K562 (cell line): ENCODE measurements at regions not wholly inside any gene's neighbourhood (a gene's known extent, or its start where the extent isn't known, plus 50 kb on each side); places are given as distances from the start of the nearest gene placed in this dataset.

Source experiments
- ATAC-seq: fragments of 200-7000 bp; cut with Tn5 transposase; 3 replicates; pipeline ENCODE4 v1.9.1; 2020; ENCODE audit warnings: moderate library complexity
- BruUV-seq: library from RNA; stranded (reverse); fragments of 400-500 nt; replicated peaks from 2 replicates; lab custom pipeline; 2021; lab: Mats Ljungman, UMichigan
- CTCF ChIA-PET: fragments of 300-600 bp; formaldehyde crosslinking; extraction: SDS; loops from one replicate; lab custom pipeline; 2021; ENCODE audit warnings: low intra/inter-chr PET ratio; lab: Yijun Ruan, JAX
- POLR2A ChIA-PET: fragments of 300-600, 350-650 bp; sonication (Branson Sonifier 250); formaldehyde crosslinking; extraction: SDS; loops from one replicate; lab custom pipeline; 2021; ENCODE audit warnings: antibody characterized with exemption, inconsistent platforms; lab: Yijun Ruan, JAX
- DNase-seq, 4 experiments: peaks; one replicate each; pipeline versions ENCODE4 v3.0.0 to v3.0.0-alpha.2; 2011 to 2018; ENCODE audit warnings: low spot score in 3 of 4, mixed read lengths in 3 of 4; ENCODE audit errors: extremely low read depth in 1 of 4
- FAIRE-seq: peaks from 2 replicates; lab custom pipeline; 2011; peaks lifted over from hg19 to GRCh38; lab: Jason Lieb, UNC
- H2AFZ ChIP-seq: 2 replicates; pipeline ENCODE4 v1.6.0; 2011; ENCODE audit warnings: low read depth, low read length, control low read depth, inconsistent platforms
- H3K27ac ChIP-seq: fragments of 200-600 bp; 3 replicates; pipeline ENCODE4 v1.8.0; 2011; ENCODE audit warnings: low read depth, mild to moderate bottlenecking, control low read depth, inconsistent platforms, low read length, moderate library complexity, mixed read lengths; ENCODE audit errors: extremely low read depth
- H3K27me3 ChIP-seq, 2 experiments: fragments of 300-600 bp in 1 of 2; 2 replicates in 1 of 2; 3 replicates in 1 of 2; pipeline versions ENCODE4 v1.6.0 to v1.8.0; 2011; ENCODE audit warnings: inconsistent platforms in 2 of 2, low read length in 2 of 2, mild to moderate bottlenecking in 1 of 2, mixed read lengths in 1 of 2, moderate library complexity in 1 of 2; ENCODE audit not compliant: control insufficient read depth in 2 of 2, insufficient read depth in 2 of 2
- H3K36me3 ChIP-seq: fragments of 300-600 bp; 3 replicates; pipeline ENCODE4 v1.8.0; 2011; ENCODE audit warnings: mild to moderate bottlenecking, low read length, inconsistent platforms; ENCODE audit not compliant: control insufficient read depth, insufficient read depth
- H3K4me1 ChIP-seq, 2 experiments: fragments of 200-600 bp in 1 of 2; replicated peaks in 1 of 2; 2 replicates in 1 of 2; 3 replicates in 1 of 2; pipeline versions ENCODE4 v1.5.1 to v1.8.0; 2011; ENCODE audit warnings: inconsistent platforms in 2 of 2, low read length in 2 of 2, mild to moderate bottlenecking in 1 of 2, mixed read lengths in 1 of 2, moderate library complexity in 1 of 2; ENCODE audit not compliant: control insufficient read depth in 2 of 2, insufficient read depth in 2 of 2
- H3K4me2 ChIP-seq: 2 replicates; pipeline ENCODE4 v1.6.1; 2011; ENCODE audit warnings: low read length, control low read depth, inconsistent platforms, mixed read lengths; ENCODE audit not compliant: insufficient read depth
- H3K4me3 ChIP-seq: fragments of 200-600 bp; sonication (generic), shearing (Covaris generic); 2 replicates; pipeline ENCODE4 v1.5.1; 2016; ENCODE audit warnings: control low read depth, inconsistent platforms
- H3K79me2 ChIP-seq: fragments of 200-600 bp; 3 replicates; pipeline ENCODE4 v1.8.0; 2011; ENCODE audit warnings: low read length, inconsistent platforms; ENCODE audit not compliant: control insufficient read depth, insufficient read depth
- H3K9ac ChIP-seq, 2 experiments: 2 replicates each; pipeline versions ENCODE4 v1.6.0 to v1.6.1; 2011; ENCODE audit warnings: low read depth in 2 of 2, low read length in 2 of 2, control low read depth in 1 of 2, inconsistent platforms in 1 of 2, mild to moderate bottlenecking in 1 of 2, mixed read lengths in 1 of 2; ENCODE audit not compliant: insufficient read depth in 1 of 2
- H3K9me1 ChIP-seq: one replicate; pipeline ENCODE4 v1.6.0; 2011; ENCODE audit warnings: inconsistent platforms, mild to moderate bottlenecking, low read length, moderate library complexity; ENCODE audit not compliant: control insufficient read depth, insufficient read depth
- H3K9me3 ChIP-seq: replicated peaks from 2 replicates; pipeline ENCODE4 v1.5.1; 2011; ENCODE audit warnings: low read depth, low read length, inconsistent platforms; ENCODE audit not compliant: control insufficient read depth, insufficient read depth
- H4K20me1 ChIP-seq: replicated peaks from 2 replicates; pipeline ENCODE4 v1.6.1; 2011; ENCODE audit warnings: low read length, inconsistent platforms, mixed read lengths; ENCODE audit not compliant: control insufficient read depth, insufficient read depth
- BRCA1 ChIP-seq, 2 experiments: fragments of 450-650 bp in 1 of 2; sonication (generic) in 1 of 2; formaldehyde crosslinking in 1 of 2; IDR thresholded peaks; 2 replicates each; pipeline versions ENCODE4 v1.5.0 to v1.6.1; 2017 to 2020; ENCODE audit warnings: mild to moderate bottlenecking in 1 of 2, missing genetic modification reagents in 1 of 2
- CHCHD3 ChIP-seq: fragments of 250-450 bp; sonication (Bioruptor Pico); IDR thresholded peaks from 2 replicates; pipeline ENCODE4 v2.1.2; 2022; ENCODE audit warnings: mild to moderate bottlenecking
- E2F3 ChIP-seq: fragments of 250-450 bp; sonication (Bioruptor Pico); IDR thresholded peaks from 2 replicates; pipeline ENCODE4 v1.4.0; 2020; ENCODE audit warnings: mild to moderate bottlenecking
- POLR2B ChIP-seq: fragments of 450-650 bp; IDR thresholded peaks from 2 replicates; pipeline ENCODE4 v1.6.1; 2018; ENCODE audit warnings: low read depth; ENCODE audit not compliant: partially characterized antibody
- RHOXF2B ChIP-seq: fragments of 250-450 bp; sonication (Bioruptor Pico); conservative IDR thresholded peaks from 2 replicates; pipeline ENCODE4 v1.5.1; 2021
- SIRT6 ChIP-seq: IDR thresholded peaks from one replicate; pipeline ENCODE4 v1.6.1; 2012; ENCODE audit warnings: low read depth, mild to moderate bottlenecking, control low read depth, inconsistent platforms, low read length, moderate library complexity
- ZNF12 ChIP-seq: sonication (generic); formaldehyde crosslinking; IDR thresholded peaks from 2 replicates; pipeline ENCODE4 v1.4.0; 2020; ENCODE audit warnings: mild to moderate bottlenecking, missing genetic modification reagents
- ZNF586 ChIP-seq: fragments of 450-650 bp; formaldehyde crosslinking; conservative IDR thresholded peaks from 2 replicates; pipeline ENCODE4 v1.4.0; 2020; ENCODE audit warnings: mild to moderate bottlenecking, moderate library complexity
- WGBS: fragments of 100-300 bp; shearing (Covaris generic); methylation state at CpG from one replicate; pipeline ENCODE4 v1.1.6; 2016; ENCODE audit warnings: low coverage, mixed read lengths; ENCODE audit not compliant: insufficient coverage; ENCODE audit errors: missing lambda C conversion rate; 5-methylcytosine and 5-hydroxymethylcytosine counted together
- in situ Hi-C: fragments of 300-500 bp; cut with MboI; formaldehyde crosslinking; loops from 4 replicates; pipeline ENCODE4 v1.15.0; 2018; ENCODE audit warnings: inconsistent platforms, mixed read lengths
- intact Hi-C: fragments of 100-400 bp; cut with micrococcal nuclease; formaldehyde crosslinking; loops from 2 replicates; pipeline ENCODE4 v1.14.2; 2022
- TF ChIP-seq, protein P1 (sequence below): sonication (generic); formaldehyde crosslinking; IDR thresholded peaks from 2 replicates; pipeline ENCODE4 v1.8.0; 2023; ENCODE audit warnings: missing genetic modification reagents, mild to moderate bottlenecking, borderline replicate concordance

DNA sequence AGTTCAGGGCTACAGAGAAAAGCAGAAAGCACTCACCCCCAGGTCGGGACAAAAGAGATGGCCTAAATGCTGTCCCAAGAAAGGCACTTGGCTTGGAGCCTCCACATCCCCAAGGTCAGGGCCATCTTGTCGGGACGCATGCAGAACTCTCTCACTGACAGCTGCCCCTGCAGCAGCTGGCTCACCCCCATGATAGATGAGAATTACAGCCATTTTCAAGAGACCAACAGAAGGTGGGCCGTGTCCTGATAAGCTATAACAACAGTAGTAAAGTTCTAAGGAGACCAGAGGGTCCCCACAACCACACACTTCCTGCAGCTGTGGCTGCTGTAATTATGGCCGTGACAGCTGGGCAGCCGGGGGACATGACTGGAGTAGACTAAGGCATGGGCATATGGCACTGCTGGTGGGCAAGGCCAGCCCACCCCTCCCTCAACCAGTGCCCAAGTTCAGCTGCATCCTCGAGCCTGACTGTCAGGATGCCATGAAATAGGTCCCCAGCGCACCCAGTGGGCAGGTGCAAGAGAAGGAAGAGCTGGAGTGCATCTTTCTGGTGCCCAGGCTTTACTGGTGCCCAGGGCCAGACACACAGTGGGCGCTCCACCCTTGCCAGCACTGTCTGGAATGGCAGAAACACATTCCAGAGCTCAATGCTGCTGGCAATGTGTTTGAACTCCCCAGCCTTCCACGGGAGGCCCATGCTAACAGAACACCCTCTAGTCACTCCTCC, 436.7 kb upstream of the ZNF507 start:
- ChIA-PET POLR2A (interaction anchor here (1.4 kb wide), 1 partner anchor 10 kb away, joined by 5 read pairs; no protein-coding TSS in a partner anchor), CTCF (no interaction called here)

More for the DNA sequence above, 436.7 kb upstream of the ZNF507 start:
- ATAC-seq = no peak
- TF ChIP-seq POLR2B (no peak), SIRT6 (no peak), E2F3 (CRISPR knock-in tag) (no peak), ZNF12 (CRISPR knock-in tag) (no peak), RHOXF2B (CRISPR knock-in tag) (no peak), BRCA1 (IDR thresholded peaks at IDR 0.05) (no peak), BRCA1 (CRISPR knock-in tag; IDR thresholded peaks at IDR 0.05) (no peak), ZNF586 (CRISPR knock-in tag) (no peak), CHCHD3 (CRISPR knock-in tag) (no peak)
- TF ChIP-seq, protein P1, sequence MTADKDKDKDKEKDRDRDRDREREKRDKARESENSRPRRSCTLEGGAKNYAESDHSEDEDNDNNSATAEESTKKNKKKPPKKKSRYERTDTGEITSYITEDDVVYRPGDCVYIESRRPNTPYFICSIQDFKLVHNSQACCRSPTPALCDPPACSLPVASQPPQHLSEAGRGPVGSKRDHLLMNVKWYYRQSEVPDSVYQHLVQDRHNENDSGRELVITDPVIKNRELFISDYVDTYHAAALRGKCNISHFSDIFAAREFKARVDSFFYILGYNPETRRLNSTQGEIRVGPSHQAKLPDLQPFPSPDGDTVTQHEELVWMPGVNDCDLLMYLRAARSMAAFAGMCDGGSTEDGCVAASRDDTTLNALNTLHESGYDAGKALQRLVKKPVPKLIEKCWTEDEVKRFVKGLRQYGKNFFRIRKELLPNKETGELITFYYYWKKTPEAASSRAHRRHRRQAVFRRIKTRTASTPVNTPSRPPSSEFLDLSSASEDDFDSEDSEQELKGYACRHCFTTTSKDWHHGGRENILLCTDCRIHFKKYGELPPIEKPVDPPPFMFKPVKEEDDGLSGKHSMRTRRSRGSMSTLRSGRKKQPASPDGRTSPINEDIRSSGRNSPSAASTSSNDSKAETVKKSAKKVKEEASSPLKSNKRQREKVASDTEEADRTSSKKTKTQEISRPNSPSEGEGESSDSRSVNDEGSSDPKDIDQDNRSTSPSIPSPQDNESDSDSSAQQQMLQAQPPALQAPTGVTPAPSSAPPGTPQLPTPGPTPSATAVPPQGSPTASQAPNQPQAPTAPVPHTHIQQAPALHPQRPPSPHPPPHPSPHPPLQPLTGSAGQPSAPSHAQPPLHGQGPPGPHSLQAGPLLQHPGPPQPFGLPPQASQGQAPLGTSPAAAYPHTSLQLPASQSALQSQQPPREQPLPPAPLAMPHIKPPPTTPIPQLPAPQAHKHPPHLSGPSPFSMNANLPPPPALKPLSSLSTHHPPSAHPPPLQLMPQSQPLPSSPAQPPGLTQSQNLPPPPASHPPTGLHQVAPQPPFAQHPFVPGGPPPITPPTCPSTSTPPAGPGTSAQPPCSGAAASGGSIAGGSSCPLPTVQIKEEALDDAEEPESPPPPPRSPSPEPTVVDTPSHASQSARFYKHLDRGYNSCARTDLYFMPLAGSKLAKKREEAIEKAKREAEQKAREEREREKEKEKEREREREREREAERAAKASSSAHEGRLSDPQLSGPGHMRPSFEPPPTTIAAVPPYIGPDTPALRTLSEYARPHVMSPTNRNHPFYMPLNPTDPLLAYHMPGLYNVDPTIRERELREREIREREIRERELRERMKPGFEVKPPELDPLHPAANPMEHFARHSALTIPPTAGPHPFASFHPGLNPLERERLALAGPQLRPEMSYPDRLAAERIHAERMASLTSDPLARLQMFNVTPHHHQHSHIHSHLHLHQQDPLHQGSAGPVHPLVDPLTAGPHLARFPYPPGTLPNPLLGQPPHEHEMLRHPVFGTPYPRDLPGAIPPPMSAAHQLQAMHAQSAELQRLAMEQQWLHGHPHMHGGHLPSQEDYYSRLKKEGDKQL (CRISPR knock-in tag) = no peak
- TF ChIP-seq, all 486 proteins: peak for 0
- H3K4me2 ChIP-seq = no peak overlapping the region
- H3K9me1 ChIP-seq = no peaks in the 10 kb centered on the region
- H3K4me3 ChIP-seq = no peak overlapping the region
- intact Hi-C loops = no loop called here
- H3K9ac ChIP-seq = no peak overlapping the region
- DNase-seq = no peak
- no peak for FAIRE-seq
- H3K79me2 ChIP-seq = no peaks in the 10 kb centered on the region
- H3K27me3 ChIP-seq = no peaks in the 10 kb centered on the region; a peak in 1 of 5 replicates
- H4K20me1 ChIP-seq = no peaks in the 10 kb centered on the region
- H2AFZ ChIP-seq = no peak overlapping the region
- no peaks in the 10 kb centered on the region for H3K9me3 ChIP-seq
- no peak overlapping the region for H3K27ac ChIP-seq
- 0% methylated on average over 10 of the region's 10 CpGs for WGBS
- no TSS peak for BruUV-seq
- no peaks in the 10 kb centered on the region for H3K36me3 ChIP-seq
- no peaks in the 10 kb centered on the region for H3K4me1 ChIP-seq
- in situ Hi-C loops = no loop called here
